Fibroblast of lung (primary cell): ENCODE measurements at regions not wholly inside any gene's neighbourhood (a gene's known extent, or its start where the extent isn't known, plus 50 kb on each side); places are given as distances from the start of the nearest gene placed in this dataset.

Experiments
- CTCF ChIP-seq, 2 donors: IDR thresholded peaks in 1 of 2; conservative IDR thresholded peaks in 1 of 2; 1 replicate in 1 of 2; 2 replicates in 1 of 2; pipeline ENCODE4 v1.5.1; 2011 to 2012; ENCODE audit warnings: low read length in 2 of 2, control low read depth in 1 of 2, inconsistent platforms in 1 of 2, low read depth in 1 of 2, mild to moderate bottlenecking in 1 of 2
- EZH2 ChIP-seq: IDR thresholded peaks from 2 replicates; pipeline ENCODE4 v1.5.1; 2012; ENCODE audit warnings: low read length, control low read depth, mild to moderate bottlenecking; ENCODE audit errors: missing control alignments

DNA sequence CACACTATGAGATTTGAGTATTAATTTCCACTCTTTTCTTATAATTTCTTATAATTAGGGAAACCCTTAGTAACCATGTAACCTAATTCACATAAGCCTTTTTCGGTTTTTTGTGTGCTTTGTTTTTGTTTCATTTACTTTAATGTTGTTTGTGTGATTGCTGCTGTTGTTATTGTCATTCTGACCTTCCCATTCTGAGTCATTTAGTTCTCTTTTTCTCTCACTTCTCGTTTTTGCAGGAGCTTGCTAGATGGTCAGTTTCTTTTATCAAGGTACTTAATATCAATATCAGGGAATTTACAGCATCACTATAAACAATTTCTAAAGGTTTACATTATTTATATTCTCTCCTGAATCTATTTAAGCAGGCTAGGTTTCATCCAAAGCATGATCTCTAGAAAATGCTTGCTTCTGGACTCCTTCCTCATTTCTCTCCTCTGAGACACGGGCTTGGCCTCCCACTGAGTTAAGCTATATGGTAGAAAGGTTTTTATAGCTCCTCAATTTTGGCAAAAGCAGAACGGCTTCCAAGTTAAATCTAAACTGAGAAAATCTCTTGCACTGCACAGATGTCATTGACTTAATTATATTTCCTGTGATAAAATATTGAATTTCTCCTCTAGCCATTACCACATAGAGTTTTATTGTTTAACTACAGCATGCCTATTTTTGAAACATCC lies 534.2 kb downstream of the NSUN3 start:
- TF ChIP-seq EZH2 (no peak), CTCF (conservative IDR thresholded peaks at IDR 0.05 in 1 of 2, IDR thresholded peaks at IDR 0.05 in 1 of 2; ENCODE audit: low read depth in 1 of 2, low read length in 2 of 2) (no peak)
